Suprapubic skin (tissue), 4 donors: ENCODE measurements at regions not wholly inside any gene's neighbourhood (a gene's known extent, or its start where the extent isn't known, plus 50 kb on each side); places are given as distances from the start of the nearest gene placed in this dataset.

Experiments
- POLR2A ChIP-seq, 2 donors: fragments of 450-650 bp; IDR thresholded peaks; one replicate each; pipeline ENCODE4 v1.6.1; 2017; ENCODE audit warnings: antibody characterized with exemption in 2 of 2, mild to moderate bottlenecking in 2 of 2, moderate library complexity in 2 of 2
- POLR2AphosphoS5 ChIP-seq, 3 donors: sonication (generic); formaldehyde crosslinking; IDR thresholded peaks; one replicate each; pipeline ENCODE4 v1.6.1; 2017; ENCODE audit warnings: antibody characterized with exemption in 3 of 3
- TF ChIP-seq, protein P1 (sequence below), 2 donors: fragments of 200-600 bp in 1 of 2; fragments of 450-650 bp in 1 of 2; sonication (generic) in 1 of 2; IDR thresholded peaks; one replicate each; pipeline ENCODE4 v1.5.1; 2016 to 2019; ENCODE audit warnings: antibody characterized with exemption in 2 of 2, mild to moderate bottlenecking in 1 of 2, moderate library complexity in 1 of 2

DNA sequence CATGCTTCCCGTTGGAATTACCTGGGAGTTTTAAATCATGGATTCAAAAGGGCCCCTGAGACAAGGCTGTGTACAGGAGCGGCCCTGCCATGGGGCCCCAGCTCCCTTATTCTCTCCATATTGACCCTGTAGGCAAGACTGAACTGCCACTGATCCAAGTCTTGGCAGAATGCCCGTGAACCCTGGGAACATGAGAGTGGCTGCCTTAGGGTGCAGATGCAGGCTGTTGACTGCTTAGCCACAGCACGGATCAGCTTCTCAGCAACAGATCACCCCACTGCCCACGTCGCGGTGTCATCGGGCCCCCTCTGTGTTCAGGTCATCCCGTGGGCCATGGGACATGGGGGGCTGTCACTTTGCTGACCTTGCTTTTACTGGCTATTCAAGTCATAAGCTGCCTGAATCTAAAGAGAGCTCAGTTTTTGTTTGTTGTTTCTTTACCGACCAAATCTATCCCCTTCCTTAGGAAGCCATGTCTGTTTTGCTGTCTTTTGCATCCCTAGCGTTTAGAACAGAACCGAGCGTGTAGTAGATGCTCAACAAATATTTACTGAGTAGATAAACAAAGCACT lies 83.4 kb downstream of the MATN1 start:
- TF ChIP-seq, protein P1, sequence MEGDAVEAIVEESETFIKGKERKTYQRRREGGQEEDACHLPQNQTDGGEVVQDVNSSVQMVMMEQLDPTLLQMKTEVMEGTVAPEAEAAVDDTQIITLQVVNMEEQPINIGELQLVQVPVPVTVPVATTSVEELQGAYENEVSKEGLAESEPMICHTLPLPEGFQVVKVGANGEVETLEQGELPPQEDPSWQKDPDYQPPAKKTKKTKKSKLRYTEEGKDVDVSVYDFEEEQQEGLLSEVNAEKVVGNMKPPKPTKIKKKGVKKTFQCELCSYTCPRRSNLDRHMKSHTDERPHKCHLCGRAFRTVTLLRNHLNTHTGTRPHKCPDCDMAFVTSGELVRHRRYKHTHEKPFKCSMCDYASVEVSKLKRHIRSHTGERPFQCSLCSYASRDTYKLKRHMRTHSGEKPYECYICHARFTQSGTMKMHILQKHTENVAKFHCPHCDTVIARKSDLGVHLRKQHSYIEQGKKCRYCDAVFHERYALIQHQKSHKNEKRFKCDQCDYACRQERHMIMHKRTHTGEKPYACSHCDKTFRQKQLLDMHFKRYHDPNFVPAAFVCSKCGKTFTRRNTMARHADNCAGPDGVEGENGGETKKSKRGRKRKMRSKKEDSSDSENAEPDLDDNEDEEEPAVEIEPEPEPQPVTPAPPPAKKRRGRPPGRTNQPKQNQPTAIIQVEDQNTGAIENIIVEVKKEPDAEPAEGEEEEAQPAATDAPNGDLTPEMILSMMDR (IDR thresholded peaks at IDR 0.05) = no peak
- TF ChIP-seq POLR2A (IDR thresholded peaks at IDR 0.05) (no peak), POLR2AphosphoS5 (IDR thresholded peaks at IDR 0.05) (no peak)
